Nephron progenitor cell (in vitro differentiated cells): ENCODE measurements at regions not wholly inside any gene's neighbourhood (a gene's known extent, or its start where the extent isn't known, plus 50 kb on each side); places are given as distances from the start of the nearest gene placed in this dataset.

Source experiments
- DNase-seq: peaks from one replicate; pipeline ENCODE4 v3.0.0; 2021
- H3K27ac Mint-ChIP-seq: 2 replicates; pipeline ENCODE4 v1.8.0; 2021; ENCODE audit warnings: mild to moderate bottlenecking, moderate library complexity, mixed read lengths
- H3K27me3 Mint-ChIP-seq: 2 replicates; pipeline ENCODE4 v1.8.0; 2021; ENCODE audit warnings: mild to moderate bottlenecking, low read depth, mixed read lengths; ENCODE audit not compliant: poor library complexity
- H3K36me3 Mint-ChIP-seq: 2 replicates; pipeline ENCODE4 v1.8.0; 2021; ENCODE audit warnings: low read depth, mixed read lengths
- H3K4me1 Mint-ChIP-seq: 2 replicates; pipeline ENCODE4 v1.8.0; 2021; ENCODE audit warnings: mixed read lengths
- H3K4me3 Mint-ChIP-seq: 2 replicates; pipeline ENCODE4 v1.8.0; 2021; ENCODE audit warnings: mild to moderate bottlenecking, moderate library complexity, mixed read lengths
- H3K9me3 Mint-ChIP-seq: 2 replicates; pipeline ENCODE4 v1.8.0; 2021; ENCODE audit warnings: mild to moderate bottlenecking, moderate library complexity, mixed read lengths
- CTCF ChIP-seq: fragments of 200-600 bp; sonication (generic); IDR thresholded peaks from 2 replicates; pipeline ENCODE4 v1.5.0; 2021; ENCODE audit warnings: antibody characterized with exemption

GRCh38 chr14:101502761-101503392 lies 58.4 kb upstream of the DIO3 start:
- H3K27ac Mint-ChIP-seq, result no peak overlapping the region
- H3K36me3 Mint-ChIP-seq, result no peaks in the 10 kb centered on the region
- peaks cover 10% of the 10 kb centered on the region for H3K27me3 Mint-ChIP-seq
- H3K9me3 Mint-ChIP-seq, result no peaks in the 10 kb centered on the region
- no peak for TF ChIP-seq CTCF
- no peak overlapping the region for H3K4me3 Mint-ChIP-seq
- peaks cover 47% of the 10 kb centered on the region for H3K4me1 Mint-ChIP-seq
- DNase-seq, result no peak

GRCh38 chr14:101503431-101504095 lies 57.7 kb upstream of the DIO3 start:
- Mint-ChIP-seq H3K9me3 (no peaks in the 10 kb centered on the region), H3K27me3 (peaks cover 10% of the 10 kb centered on the region), H3K27ac (no peak overlapping the region), H3K4me3 (no peak overlapping the region), H3K4me1 (peaks cover 45% of the 10 kb centered on the region), H3K36me3 (no peaks in the 10 kb centered on the region)
- no peak for DNase-seq
- no peak for TF ChIP-seq CTCF

- H3K9me3 Mint-ChIP-seq, result no peaks in the 10 kb centered on the region
- no peak for TF ChIP-seq CTCF
- no peak overlapping the region for H3K27ac Mint-ChIP-seq
- no peak for DNase-seq
- peaks cover 45% of the 10 kb centered on the region for H3K4me1 Mint-ChIP-seq
- no peaks in the 10 kb centered on the region for H3K36me3 Mint-ChIP-seq
- peaks cover 11% of the 10 kb centered on the region for H3K27me3 Mint-ChIP-seq
- no peak overlapping the region for H3K4me3 Mint-ChIP-seq
Measured at GRCh38 chr14:101504096-101504948, 57.0 kb upstream of the DIO3 start.

GRCh38 chr14:101505236-101505970 lies 55.9 kb upstream of the DIO3 start:
- Mint-ChIP-seq H3K36me3 (no peaks in the 10 kb centered on the region), H3K27me3 (peaks cover 7% of the 10 kb centered on the region), H3K4me1 (peaks cover 50% of the 10 kb centered on the region), H3K27ac (no peak overlapping the region), H3K4me3 (no peak overlapping the region), H3K9me3 (no peaks in the 10 kb centered on the region)
- DNase-seq, result no peak
- no peak for TF ChIP-seq CTCF

- Mint-ChIP-seq H3K36me3 (no peaks in the 10 kb centered on the region), H3K27me3 (peaks cover 7% of the 10 kb centered on the region), H3K4me1 (peaks cover 47% of the 10 kb centered on the region), H3K4me3 (no peak overlapping the region), H3K27ac (no peak overlapping the region), H3K9me3 (no peaks in the 10 kb centered on the region)
- TF ChIP-seq CTCF, result no peak
- no peak for DNase-seq
Measured at GRCh38 chr14:101506211-101506925, 54.9 kb upstream of the DIO3 start.
